Inflammatory macrophage (primary cell): ENCODE measurements at regions not wholly inside any gene's neighbourhood (a gene's known extent, or its start where the extent isn't known, plus 50 kb on each side); places are given as distances from the start of the nearest gene placed in this dataset.
"Not testable (repeated sequence)": the region's sequence is repeated elsewhere in the genome, so short reads cannot be mapped to it uniquely, and the experiment has no call there.

ENCODE experiments used
- DNase-seq, 2 donors: peaks; one replicate each; pipeline ENCODE4 v3.0.0-alpha.2; 2020 to 2022

DNA sequence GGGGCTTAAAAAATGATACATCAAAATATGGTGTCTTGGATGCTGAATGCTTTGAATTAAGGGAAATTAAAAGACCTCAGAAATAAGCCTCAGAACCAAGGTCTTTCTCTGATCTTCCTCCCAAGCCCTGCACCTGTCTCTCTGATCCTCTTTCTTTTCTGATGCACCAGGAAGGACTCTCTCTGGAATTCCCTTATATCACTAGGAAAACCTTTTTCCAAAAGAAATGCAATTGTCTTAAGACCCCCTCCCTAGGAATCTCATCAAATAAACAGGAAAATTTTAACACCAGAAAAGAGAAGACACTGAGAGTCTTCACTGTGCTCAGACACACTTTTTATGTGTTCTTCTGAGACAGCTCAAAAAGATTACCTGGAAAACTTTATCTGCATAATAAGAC, 159.5 kb upstream of the PTBP2 start:
- no peak for DNase-seq

DNA sequence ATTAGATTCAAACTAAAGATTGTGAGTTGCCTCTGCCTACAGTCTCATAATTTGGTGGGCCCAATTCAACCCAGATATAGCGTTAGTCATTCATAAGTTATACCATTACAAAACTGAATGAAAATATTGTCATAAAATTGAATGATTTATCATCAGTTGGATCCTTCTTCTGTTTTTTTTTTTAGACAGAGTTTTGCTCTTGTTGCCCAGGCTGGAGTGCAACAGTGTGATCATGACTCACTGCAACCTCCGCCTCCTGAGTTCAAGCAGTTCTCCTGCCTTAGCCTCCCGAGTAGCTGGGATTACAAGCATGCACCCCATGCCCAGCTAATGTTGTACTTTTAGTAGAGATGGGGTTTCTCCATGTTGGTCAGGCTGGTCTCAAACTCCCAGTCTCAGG, 157.2 kb upstream of the PTBP2 start:
- peak; percentile 39 to 46 for DNase-seq

DNA sequence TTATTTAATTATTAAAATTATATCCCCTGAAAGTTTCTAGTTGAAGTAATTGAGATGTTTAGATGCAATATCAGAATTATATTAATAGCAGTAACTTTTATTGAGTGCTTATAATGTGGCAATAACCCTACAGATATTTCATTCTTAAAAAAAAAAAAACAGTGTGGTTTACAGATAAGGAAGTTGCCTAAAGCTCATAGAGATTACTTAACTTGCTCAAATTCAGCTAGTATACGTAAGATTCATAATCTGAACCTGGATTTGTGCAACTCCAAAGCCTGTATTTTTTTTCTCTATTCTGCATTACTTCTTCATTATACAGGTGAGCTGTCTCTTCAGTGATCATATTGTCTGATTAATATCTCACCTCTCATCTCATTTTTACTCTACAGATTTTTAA, 156.0 kb upstream of the PTBP2 start:
- DNase-seq: peak; percentile 2 to 63

DNA sequence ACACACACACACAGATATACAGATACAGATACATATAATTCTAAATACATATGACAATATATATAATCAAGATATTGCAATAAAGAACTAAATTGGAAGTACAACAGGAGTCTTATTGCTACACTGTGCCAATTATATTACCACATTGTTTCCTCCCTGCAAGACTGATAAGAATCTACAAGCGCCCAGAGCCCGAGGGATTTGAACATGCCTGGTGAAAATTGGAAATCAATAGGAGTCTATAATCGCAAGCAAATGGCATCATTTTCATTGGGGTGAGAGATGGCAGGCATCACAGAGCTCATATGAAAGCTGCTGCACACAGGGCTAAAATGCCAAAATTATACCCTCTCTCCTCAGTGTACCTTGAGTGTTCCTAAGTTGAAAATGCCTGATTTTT, 152.9 kb upstream of the PTBP2 start:
- DNase-seq: no peak

DNA sequence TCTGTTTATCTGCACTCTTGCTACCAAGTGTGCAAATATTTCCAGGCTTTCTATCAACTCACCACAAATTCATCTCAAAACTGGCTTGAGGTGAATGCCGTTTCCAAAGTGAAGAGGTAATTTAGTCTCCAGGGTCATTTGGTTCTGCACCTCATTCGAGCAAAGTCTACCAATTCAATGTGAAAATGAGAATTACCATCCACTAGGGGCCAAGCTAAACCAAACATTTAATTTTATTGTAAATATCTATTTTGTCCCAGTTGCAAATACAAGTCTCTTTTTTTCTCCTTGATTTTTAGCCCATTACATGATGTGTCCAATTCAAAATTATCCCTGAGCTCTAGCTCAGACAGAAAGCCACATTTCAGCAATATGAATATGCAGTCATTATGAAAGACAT, 152.3 kb upstream of the PTBP2 start:
- no peak for DNase-seq

DNA sequence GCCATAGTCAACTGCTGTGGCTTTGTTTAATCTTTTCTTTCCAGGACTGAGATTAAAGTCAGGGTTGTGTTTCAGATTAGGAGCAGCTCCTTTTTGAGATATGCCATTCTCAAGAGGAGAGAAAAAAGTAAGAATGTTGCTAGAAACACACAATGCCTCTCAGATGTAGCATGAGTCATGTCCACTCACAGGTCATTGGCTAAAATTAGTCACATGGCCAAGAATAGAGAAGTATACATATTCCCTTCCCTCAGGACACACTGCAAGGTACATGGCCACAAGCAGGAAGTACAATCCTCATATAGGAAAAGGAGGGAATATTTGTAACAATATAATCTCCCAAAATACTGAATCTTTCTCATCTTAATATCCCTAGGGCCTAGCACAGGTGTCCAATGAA, 141.9 kb upstream of the PTBP2 start:
- DNase-seq: no peak

DNA sequence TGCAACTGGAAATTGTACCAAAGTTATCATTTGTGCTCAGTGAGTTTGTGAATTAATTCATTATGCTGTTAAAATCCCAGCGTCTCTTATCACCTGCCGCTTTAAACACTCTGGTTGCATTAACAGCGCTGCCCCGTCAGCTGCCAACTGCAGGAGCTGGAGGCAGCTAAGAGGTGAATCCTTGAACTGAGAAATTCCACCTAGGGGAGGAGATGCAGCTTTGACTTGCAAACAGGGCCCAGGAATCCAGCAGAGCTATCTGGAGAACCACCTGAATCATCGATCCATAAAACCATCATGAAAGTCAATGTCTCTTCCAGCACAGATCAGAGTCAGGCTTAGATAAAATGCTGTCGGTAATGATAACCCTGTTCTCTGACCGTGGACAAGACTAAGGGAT, 140.7 kb upstream of the PTBP2 start:
- DNase-seq: no peak

DNA sequence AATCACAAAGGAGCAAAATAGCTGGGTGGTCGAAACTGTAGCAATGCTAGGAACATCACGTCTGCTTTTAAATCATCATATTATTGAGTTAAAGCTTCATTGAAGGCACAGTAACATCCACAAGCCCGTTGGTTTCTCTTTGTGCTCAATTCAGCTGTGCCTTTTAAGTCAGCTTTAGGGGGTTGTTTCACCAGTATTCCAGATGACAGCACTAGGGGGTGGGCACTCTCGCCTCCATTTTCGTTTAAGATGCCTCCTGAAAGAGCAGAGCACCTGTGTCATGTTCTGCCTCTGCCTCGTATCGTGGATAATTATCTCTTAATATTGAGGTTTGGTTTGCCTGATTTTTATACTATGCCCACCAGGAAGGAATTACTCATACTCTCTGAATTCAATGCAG, 139.8 kb upstream of the PTBP2 start:
- no peak for DNase-seq

DNA sequence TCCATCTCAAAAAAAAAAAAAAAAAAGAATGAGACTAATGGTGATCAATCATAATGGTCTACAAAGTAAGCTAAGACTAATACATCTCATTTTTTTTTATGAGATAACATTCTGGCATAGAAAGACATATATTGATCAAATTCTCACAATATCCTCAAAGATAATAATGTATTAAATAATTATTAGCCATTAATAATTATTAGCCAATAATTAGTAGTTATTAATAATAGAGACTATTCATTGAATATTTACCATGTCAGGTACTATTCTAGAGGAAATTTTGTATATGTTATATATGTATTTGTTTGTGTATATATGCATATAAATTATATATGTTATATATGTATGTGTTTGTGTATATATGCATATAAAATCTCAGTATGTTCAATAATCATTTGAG, 137.7 kb upstream of the PTBP2 start:
- no peak for DNase-seq

DNA sequence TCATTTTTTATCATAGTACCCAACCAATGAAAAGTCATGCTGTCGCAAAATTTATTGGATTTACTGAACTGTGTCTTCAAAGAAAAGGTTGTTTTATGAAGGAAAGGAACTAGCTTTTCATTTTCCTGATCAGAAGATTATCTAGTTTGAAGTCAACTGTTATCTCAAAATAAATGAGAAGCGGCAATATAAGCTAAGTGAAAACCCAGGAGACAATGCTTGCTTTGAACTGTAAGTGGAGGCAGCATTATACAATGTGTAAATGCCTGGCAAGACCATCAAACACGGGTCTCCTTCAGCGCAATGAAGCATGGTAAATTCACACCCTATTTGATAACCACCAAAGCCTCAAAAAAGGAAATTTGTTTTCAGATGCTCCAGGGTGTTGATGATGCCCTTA, 134.4 kb upstream of the PTBP2 start:
- no peak for DNase-seq

DNA sequence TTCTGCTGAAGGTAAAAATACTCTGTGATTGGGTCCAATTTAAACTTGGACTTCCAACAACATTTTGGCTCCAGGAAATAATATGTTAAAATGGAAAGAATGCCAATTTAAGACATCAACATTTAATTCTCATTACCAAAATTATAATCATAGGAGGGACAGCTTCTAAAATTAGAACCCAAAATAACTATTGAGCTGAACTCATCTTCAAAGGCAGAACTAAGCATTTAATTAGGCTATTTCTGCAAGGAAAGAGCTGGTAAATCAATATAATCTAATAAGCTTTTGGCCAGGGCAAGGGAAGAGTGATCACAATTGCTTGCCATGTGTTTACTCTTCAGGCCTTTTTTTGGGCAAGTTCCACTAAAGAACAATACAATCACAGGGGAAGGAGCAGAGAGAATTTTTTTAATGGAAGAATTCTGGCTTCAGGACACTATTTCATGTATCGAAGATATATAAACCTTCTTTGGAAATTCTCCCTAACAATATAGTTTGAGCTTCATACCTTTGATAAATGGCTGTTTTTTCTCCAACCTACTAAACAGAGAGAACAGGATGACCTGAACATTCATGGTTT, 133.1 kb upstream of the PTBP2 start:
- DNase-seq: no peak

DNA sequence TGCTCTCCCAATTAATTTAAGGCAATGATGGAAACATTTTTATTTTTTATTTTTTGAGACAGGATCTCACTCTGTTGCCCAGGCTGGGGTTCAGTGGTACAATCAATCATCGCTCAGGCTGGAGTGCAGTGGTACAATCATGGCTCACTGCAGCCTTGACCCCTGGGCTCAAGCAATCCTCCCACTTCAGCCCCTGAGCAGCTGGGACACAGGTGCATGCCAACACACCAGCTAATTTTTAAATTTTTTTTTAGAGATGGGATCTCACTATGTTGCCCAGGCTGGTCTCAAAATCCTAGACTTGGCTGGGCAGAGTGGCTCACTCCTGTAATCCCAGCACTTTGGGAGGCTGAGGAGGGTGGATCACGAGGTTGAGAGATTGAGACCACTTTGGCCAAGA, 126.1 kb upstream of the PTBP2 start:
- DNase-seq: not testable (repeated sequence)

DNA sequence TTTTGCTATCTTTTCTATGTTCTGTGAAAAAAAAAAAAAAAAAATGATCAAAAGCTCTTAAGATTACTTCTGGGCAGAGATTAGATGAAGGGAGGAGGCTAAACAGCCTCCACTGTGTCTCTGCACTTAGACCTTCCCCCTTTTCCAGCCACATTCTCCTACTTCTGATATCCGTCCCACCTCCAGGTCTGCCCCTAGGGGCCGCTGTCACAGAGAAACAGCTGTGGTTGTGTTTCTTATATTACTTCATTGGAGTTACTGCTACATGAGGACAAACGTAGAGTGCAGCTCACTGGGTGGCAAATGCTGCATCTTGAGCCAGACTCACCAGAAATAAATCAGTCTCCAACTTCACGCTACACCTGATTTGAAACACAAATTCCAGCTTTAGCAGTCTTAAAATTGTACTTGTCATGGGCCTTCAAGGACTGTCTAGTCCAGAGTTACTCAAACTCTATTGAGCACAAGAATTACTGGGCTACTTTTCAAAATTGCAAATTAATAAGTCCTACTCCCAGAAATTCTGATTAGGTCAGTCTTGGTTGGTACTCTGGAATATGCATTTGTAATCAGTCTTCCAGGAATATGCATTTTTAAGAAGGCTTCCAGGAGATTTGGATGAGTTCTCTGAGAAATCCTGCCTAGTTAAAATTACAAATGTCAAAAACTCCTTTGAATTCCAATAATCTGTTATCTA, 125.2 kb upstream of the PTBP2 start:
- DNase-seq: peak; percentile 10 to 25

DNA sequence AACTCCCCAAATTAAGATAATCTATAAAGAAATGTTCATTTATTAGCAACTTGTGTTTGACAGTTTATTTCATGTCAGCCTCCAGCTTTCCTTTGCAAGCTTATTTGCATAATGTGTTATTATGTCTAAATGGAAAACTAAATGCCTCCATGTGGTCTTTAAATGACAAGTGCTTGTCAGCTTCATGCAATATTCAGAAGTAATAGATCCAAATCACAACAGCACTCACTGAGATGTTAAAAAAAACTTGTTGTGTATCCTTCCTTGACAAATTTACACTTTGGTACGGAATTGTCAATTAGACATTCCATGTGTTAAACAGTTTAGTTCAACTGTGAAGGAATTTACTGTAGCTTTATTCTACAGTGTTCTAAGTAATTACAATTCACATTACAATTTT, 124.4 kb upstream of the PTBP2 start:
- DNase-seq: no peak

DNA sequence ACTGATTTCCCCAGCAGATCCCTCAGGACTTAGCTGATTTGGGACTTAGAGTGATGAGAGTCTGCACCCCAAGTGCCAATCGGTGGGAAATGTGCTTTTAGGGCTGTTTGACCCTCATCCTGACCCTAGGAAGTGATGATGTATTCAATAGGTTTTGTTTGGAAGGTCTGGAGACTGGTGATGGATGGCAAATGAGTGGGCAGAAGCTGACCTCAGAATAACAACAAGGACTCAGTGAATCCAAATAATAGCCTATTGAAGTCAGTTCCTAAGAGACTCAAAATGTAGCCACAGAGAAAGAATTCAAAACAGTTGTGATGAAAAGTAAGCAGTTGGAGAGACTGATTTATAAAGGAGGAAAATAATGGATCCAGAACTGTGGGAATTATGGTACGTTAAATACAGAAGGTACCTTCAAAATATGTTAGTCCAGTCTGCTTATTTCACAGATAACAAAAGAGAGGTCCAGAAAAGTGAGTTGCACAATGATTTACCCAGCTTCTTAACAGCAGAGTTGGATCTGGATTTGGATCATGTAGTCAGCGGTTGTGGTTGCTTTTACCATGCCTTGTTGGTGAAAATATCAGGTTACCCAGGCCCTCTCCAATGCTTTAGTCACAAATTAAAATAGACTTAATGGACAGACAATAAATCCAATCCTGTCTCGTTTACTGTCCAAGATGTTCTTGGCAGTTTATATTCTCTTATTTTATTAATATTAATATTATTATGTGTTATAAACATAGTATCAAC, 123.0 kb upstream of the PTBP2 start:
- no peak for DNase-seq

DNA sequence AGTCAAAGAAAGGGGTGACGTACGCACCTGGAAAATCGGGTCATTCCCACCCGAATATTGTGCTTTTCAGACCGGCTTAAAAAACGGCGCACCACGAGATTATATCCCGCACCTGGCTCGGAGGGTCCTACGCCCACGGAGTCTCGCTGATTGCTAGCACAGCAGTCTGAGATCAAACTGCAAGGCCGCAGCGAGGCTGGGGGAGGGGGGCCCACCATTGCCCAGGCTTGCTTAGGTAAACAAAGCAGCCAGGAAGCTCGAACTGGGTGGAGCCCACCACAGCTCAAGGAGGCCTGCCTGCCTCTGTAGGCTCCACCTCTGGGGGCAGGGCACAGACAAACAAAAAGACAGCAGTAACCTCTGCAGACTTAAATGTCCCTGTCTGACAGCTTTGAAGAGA, 117.0 kb upstream of the PTBP2 start:
- not testable (repeated sequence) for DNase-seq

DNA sequence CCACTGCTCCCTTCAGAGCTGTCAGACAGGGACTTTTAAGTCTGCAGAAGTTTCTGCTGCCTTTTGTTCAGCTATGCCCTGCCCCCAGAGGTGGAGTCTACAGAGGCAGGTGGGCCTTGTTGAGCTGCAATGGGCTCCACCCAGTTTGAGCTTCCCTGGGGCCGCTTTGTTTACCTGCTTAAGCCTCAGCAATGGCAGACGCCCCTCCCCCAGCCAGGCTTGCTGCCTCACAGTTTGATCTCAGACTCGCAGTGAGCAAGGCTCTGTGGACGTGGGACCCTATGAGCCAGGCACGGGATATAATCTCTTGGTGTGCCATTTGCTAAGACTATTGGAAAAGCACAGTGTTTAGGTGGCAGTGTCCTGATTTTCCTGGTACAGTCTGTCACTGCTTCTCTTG, 104.2 kb upstream of the PTBP2 start:
- DNase-seq: not testable (repeated sequence)

DNA sequence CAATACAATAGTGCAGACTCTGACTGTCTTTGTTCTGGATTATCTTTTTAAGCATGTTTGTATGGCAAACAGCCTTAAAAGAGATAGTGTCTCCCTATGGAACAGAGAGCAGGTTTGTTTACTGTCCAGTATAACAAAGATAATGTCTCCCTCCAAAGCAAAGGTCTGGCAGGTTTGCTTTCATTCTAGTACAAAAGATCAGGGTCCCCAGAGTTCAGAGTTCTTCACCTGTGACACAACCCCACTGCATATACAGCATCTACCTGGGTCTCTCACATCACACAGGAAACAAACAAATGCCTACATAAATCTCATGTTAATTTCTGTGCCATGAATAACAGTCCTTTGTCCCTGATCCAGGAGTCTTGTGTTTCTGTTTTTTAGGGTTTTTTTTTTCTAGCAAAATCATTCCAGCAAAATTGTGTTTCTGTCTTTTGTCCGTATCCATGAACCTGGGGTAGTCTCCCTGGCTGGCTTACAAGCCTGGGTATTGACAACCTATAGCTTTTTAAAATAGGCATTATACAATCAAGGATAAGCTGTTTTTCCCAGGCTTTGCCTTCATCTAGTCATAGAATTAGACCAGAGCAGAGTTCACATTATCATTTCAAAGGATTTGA, 89.4 kb upstream of the PTBP2 start:
- DNase-seq: no peak

DNA sequence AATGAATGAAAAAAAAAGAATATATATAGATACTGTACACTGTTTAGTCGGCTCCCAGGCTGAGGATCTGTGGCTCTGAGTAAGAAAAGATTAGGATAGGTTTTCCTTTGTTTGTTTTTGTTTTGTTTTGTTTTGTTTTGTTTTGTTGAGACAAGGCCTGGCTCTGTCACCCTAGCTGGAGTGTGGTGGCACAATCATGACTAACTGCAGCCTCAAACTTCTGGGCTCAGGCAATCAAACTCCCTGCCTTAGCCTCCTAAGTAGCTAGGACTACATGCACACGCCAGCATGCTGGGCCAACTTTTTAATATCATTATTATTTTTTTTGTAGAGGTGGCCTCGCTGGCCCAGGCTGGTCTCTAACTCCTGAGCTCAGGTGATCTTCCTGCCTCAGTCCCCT, 87.9 kb upstream of the PTBP2 start:
- DNase-seq: no peak

DNA sequence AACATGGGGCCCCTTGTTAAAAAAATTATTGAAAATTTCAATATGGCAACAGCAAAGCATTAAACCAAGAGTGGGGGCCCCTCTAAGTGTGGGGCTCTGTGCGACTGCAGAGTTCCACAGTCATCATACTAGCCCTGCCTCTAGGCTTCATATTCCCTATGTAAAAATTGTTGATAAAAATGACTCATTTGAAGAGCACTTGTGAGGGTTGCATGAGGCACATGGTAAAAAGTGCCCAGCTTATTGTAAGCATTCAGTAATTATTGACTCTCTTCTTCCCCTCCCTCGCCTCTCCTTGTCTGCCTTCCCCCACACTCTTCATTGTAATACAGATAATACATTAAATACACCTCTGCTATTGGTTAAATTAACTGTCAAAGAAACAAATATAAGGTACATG, 86.7 kb upstream of the PTBP2 start:
- no peak for DNase-seq

DNA sequence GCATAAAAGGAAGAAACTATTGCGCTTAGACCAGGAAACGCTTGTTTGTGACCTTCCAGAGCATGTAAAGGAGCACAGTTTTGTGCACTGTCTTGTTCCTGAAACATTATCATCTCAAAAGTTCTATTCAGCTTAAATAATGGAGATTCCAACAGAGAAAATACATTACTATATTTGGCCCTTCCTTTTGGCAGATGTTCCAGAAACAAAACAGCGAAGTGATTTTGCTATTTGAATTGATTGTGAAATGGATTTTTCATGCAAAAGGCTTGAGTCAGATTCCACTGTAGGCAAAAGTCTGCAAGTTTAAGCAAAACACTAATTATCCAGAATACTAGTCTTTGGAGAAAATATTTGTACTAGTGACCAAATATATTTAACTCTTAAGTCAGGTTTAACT, 80.3 kb upstream of the PTBP2 start:
- no peak for DNase-seq

DNA sequence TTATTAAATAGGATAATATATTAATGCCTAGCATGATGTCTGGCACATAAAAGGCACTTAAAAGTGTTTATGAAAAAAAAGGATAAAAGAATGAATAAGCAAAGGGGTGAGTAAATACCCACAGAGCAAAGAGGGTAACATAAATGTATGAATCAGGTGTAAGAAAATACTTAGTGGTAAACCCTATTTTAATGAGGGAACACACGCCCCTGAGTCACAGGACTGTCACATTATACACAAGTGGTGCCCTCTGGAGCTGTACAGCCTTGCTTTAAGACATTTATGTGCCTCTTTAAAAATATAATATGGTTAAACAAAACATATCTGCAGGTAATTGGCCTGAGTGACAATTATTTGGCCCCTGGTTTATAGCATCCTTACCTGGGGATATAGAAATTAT, 78.1 kb upstream of the PTBP2 start:
- no peak for DNase-seq

DNA sequence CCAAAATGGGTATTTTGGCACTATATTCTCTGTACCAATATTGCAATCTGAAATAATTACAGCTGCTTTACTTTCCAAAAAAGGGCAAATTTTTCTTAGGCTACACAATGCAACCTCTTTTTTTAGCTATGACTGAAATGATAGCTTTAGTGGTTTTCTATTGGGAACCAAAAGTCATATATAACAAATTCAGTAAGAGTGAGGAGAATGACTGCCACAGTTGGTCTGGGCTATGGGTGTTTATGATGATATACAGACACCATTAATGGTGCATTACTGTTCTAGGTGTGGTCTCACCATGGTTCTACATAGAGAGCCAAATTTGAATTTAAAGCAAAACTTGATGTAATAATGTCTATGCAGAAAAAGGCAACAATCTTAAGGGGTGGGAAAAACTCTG, 72.3 kb upstream of the PTBP2 start:
- no peak for DNase-seq

DNA sequence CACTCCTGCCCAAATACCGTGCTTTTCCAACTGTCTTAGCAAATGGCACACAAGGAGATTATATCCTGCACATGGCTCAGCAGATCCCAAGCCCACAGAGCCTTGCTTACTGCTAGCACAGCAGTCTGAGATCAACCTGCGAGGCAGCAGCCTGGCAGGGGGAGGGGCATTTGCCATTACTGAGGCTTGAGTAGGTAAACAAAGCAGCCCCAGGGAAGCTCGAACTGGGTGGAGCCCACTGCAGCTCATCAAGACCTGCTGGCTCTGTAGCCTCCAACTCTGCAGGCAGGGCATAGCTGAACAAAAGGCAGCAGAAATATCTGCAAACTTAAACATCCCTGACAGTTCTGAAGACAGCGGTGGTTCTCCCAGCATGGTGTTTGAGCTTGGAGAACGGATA, 70.1 kb upstream of the PTBP2 start:
- DNase-seq: no peak
